Astrocyte (in vitro differentiated cells and primary cell): ENCODE measurements at regions not wholly inside any gene's neighbourhood (a gene's known extent, or its start where the extent isn't known, plus 50 kb on each side); places are given as distances from the start of the nearest gene placed in this dataset.

ENCODE experiments used
- CTCF ChIP-seq: IDR thresholded peaks from 2 replicates; pipeline ENCODE4 v1.5.1; 2011; ENCODE audit warnings: low read depth, mild to moderate bottlenecking, inconsistent platforms, low read length, moderate library complexity; ENCODE audit not compliant: insufficient read depth
- EZH2 ChIP-seq: IDR thresholded peaks from 2 replicates; pipeline ENCODE4 v1.6.1; 2012; ENCODE audit warnings: mild to moderate bottlenecking, low read length, inconsistent platforms; ENCODE audit not compliant: insufficient read depth

GRCh38 chrX:9160698-9161329 lies 126.9 kb upstream of the FAM9B start:
- TF ChIP-seq CTCF = no peak
- TF ChIP-seq EZH2 = no peak
